K562 (cell line): ENCODE measurements at regions not wholly inside any gene's neighbourhood (a gene's known extent, or its start where the extent isn't known, plus 50 kb on each side); places are given as distances from the start of the nearest gene placed in this dataset.

ENCODE experiments used
- ADNP ChIP-seq: fragments of 200-800 bp; sonication (Bioruptor generic); IDR thresholded peaks from 2 replicates; pipeline ENCODE4 v1.6.1; 2016; ENCODE audit warnings: missing genetic modification characterization, missing compliant biosample characterization
- CBX3 ChIP-seq, 2 experiments: IDR thresholded peaks; 1 replicate in 1 of 2; 2 replicates in 1 of 2; pipeline ENCODE4 v1.6.1; 2012; ENCODE audit warnings: inconsistent platforms in 2 of 2, low read length in 2 of 2, borderline replicate concordance in 1 of 2, control low read depth in 1 of 2
- CXXC5 ChIP-seq: fragments of 250-450 bp; sonication (Bioruptor Pico); IDR thresholded peaks from 2 replicates; pipeline ENCODE4 v1.8.0; 2022; ENCODE audit warnings: inconsistent platforms, mild to moderate bottlenecking, moderate library complexity
- ELF1 ChIP-seq: fragments of 200-800 bp; sonication (Bioruptor generic); IDR thresholded peaks from 2 replicates; pipeline ENCODE4 v1.6.1; 2016; ENCODE audit warnings: missing genetic modification characterization, missing compliant biosample characterization
- PHF21A ChIP-seq: fragments of 450-650 bp; IDR thresholded peaks from 2 replicates; pipeline ENCODE4 v1.6.1; 2017; ENCODE audit warnings: low read depth, borderline replicate concordance
- POLR2H ChIP-seq: IDR thresholded peaks from 2 replicates; pipeline ENCODE4 v1.6.1; 2016; ENCODE audit warnings: missing genetic modification characterization, low read depth, mild to moderate bottlenecking, control low read depth, missing compliant biosample characterization, moderate library complexity
- POLR3G ChIP-seq: IDR thresholded peaks from 2 replicates; pipeline ENCODE4 v1.6.1; 2011; ENCODE audit not compliant: insufficient read length, insufficient replicate concordance; ENCODE audit errors: extremely low read depth
- RNF219 ChIP-seq: fragments of 250-450 bp; sonication (Bioruptor Pico); IDR thresholded peaks from 2 replicates; pipeline ENCODE4 v1.5.0; 2022; ENCODE audit warnings: mild to moderate bottlenecking
- SMARCA4 ChIP-seq: fragments of 450-650 bp; IDR thresholded peaks from 2 replicates; pipeline ENCODE4 v1.6.1; 2016
- SUPT5H ChIP-seq: fragments of 450-650 bp; IDR thresholded peaks from 2 replicates; pipeline ENCODE4 v1.6.1; 2016
- TCF7L2 ChIP-seq: fragments of 150-350 bp; IDR thresholded peaks from 2 replicates; pipeline ENCODE4 v1.6.1; 2016; ENCODE audit warnings: low read depth, mild to moderate bottlenecking, low read length, moderate library complexity
- USF1 ChIP-seq: sonication (generic); formaldehyde crosslinking; IDR thresholded peaks from 2 replicates; pipeline ENCODE4 v1.9.0; 2022; ENCODE audit warnings: mild to moderate bottlenecking, missing genetic modification reagents
- ZBED1 ChIP-seq: IDR thresholded peaks from 2 replicates; pipeline ENCODE4 v1.6.1; 2014
- ZNF217 ChIP-seq: sonication (generic); formaldehyde crosslinking; IDR thresholded peaks from 2 replicates; pipeline ENCODE4 v1.8.0; 2022; ENCODE audit warnings: mild to moderate bottlenecking, missing genetic modification reagents
- ZNF324 ChIP-seq: fragments of 250-450 bp; sonication (Bioruptor Pico); IDR thresholded peaks from 2 replicates; pipeline ENCODE4 v1.4.0; 2020; ENCODE audit warnings: mild to moderate bottlenecking
- ZNF347 ChIP-seq: fragments of 450-650 bp; formaldehyde crosslinking; IDR thresholded peaks from 2 replicates; pipeline ENCODE4 v1.4.0; 2020; ENCODE audit warnings: low read depth, mild to moderate bottlenecking, moderate library complexity
- ZNF609 ChIP-seq: sonication (generic); formaldehyde crosslinking; IDR thresholded peaks from 2 replicates; pipeline ENCODE4 v1.8.1; 2023; ENCODE audit warnings: missing genetic modification reagents, mild to moderate bottlenecking, borderline replicate concordance
- TF ChIP-seq, protein P1 (sequence below): fragments of 450-650 bp; IDR thresholded peaks from 2 replicates; pipeline ENCODE4 v1.6.1; 2017; ENCODE audit warnings: antibody characterized with exemption, mild to moderate bottlenecking

DNA sequence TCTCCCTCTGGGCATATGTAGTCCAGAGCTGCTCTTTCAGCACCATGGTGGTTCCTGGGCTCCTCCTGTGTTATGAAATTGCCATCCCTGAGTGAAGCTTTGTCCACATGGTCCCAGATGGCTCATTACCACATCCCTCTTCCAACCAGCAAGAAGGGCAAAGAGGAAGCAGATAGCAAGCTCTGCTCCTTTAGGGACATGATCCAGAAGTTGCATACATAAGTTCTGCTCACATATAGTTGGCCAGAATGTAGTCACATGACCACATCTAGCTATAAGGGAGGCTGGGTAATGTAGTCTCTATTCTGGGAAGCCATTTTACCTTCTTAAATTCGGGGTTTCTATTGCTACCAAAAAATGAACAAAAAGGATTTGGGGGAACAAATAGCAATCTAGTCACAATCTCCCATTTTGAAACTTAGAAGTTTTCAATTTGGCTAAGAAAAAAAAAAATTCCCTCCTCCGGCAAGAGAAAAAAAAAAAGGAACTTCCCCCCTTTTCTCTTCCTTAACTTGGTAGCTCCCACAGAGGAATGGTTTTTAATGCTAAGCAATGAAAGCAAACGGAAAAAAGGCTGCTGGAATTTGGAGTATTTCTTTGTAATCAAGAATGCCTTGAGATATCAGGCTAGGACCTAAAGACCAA, 88.2 kb upstream of the USP9X start (continued):
- TF ChIP-seq CBX3 (IDR thresholded peaks at IDR 0.05; ENCODE audit: borderline replicate concordance in 1 of 2, low read length in 2 of 2): peak in 1 of 2 experiments; percentile 47; a peak in 1 of 3 replicates
- no peak for TF ChIP-seq POLR2H (tag)
- no peak for TF ChIP-seq RNF219 (CRISPR knock-in tag)
- no peak for TF ChIP-seq ELF1 (tag)
- no peak for TF ChIP-seq ZNF217 (CRISPR knock-in tag)
- no peak for TF ChIP-seq ADNP (tag)
- no peak for TF ChIP-seq SUPT5H
- TF ChIP-seq USF1 (CRISPR knock-in tag): peak; percentile 85
- no peak for TF ChIP-seq ZNF347
- no peak for TF ChIP-seq POLR3G
- TF ChIP-seq PHF21A: no peak
- TF ChIP-seq CXXC5 (CRISPR knock-in tag): no peak
- TF ChIP-seq ZNF609: no peak
- TF ChIP-seq ZNF324 (CRISPR knock-in tag): no peak
- no peak for TF ChIP-seq ZBED1
- TF ChIP-seq, protein P1, sequence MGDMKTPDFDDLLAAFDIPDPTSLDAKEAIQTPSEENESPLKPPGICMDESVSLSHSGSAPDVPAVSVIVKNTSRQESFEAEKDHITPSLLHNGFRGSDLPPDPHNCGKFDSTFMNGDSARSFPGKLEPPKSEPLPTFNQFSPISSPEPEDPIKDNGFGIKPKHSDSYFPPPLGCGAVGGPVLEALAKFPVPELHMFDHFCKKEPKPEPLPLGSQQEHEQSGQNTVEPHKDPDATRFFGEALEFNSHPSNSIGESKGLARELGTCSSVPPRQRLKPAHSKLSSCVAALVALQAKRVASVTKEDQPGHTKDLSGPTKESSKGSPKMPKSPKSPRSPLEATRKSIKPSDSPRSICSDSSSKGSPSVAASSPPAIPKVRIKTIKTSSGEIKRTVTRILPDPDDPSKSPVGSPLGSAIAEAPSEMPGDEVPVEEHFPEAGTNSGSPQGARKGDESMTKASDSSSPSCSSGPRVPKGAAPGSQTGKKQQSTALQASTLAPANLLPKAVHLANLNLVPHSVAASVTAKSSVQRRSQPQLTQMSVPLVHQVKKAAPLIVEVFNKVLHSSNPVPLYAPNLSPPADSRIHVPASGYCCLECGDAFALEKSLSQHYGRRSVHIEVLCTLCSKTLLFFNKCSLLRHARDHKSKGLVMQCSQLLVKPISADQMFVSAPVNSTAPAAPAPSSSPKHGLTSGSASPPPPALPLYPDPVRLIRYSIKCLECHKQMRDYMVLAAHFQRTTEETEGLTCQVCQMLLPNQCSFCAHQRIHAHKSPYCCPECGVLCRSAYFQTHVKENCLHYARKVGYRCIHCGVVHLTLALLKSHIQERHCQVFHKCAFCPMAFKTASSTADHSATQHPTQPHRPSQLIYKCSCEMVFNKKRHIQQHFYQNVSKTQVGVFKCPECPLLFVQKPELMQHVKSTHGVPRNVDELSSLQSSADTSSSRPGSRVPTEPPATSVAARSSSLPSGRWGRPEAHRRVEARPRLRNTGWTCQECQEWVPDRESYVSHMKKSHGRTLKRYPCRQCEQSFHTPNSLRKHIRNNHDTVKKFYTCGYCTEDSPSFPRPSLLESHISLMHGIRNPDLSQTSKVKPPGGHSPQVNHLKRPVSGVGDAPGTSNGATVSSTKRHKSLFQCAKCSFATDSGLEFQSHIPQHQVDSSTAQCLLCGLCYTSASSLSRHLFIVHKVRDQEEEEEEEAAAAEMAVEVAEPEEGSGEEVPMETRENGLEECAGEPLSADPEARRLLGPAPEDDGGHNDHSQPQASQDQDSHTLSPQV: 0 out of 2 replicates have a peak, but pooled peaks have one; percentile 18
- no peak for TF ChIP-seq SMARCA4
- peak; percentile 77 for TF ChIP-seq TCF7L2
